A549 (cell line): ENCODE measurements at regions not wholly inside any gene's neighbourhood (a gene's known extent, or its start where the extent isn't known, plus 50 kb on each side); places are given as distances from the start of the nearest gene placed in this dataset.

Experiments used
- ATAC-seq, 2 experiments: fragments of 200-7000 bp in 1 of 2; fragments of >200 bp in 1 of 2; cut with Nextera tagmentation in 1 of 2; cut with Tn5 transposase in 1 of 2; 3 replicates each; pipeline versions ENCODE4 v1.8.0 to v1.9.1; 2018 to 2020; ENCODE audit warnings: mild to moderate bottlenecking in 1 of 2, moderate library complexity in 1 of 2
- CTCF ChIA-PET: fragments of 300-600 bp; sonication (Branson Sonifier 250); formaldehyde crosslinking; extraction: SDS; loops from one replicate; lab custom pipeline; 2021; ENCODE audit warnings: antibody characterized with exemption, inconsistent platforms; lab: Yijun Ruan, JAX
- POLR2A ChIA-PET: fragments of 350-600 bp; formaldehyde crosslinking; extraction: SDS; loops from one replicate; lab custom pipeline; 2021; ENCODE audit warnings: antibody characterized with exemption, inconsistent platforms; lab: Yijun Ruan, JAX
- DNase-seq, 2 experiments: peaks; one replicate each; pipeline versions ENCODE4 v3.0.0 to v3.0.0-alpha.2; 2011 to 2016; ENCODE audit warnings: low read depth in 1 of 2, low spot score in 1 of 2
- FAIRE-seq: peaks from 2 replicates; lab custom pipeline; 2011; peaks lifted over from hg19 to GRCh38; lab: Jason Lieb, UNC
- H3K27ac ChIP-seq, 2 experiments: fragments of >200 bp; sonication (Bioruptor Twin); formaldehyde crosslinking; 3 replicates each; pipeline ENCODE4 v1.5.1; 2016 to 2017
- H3K4me1 ChIP-seq: fragments of >200 bp; sonication (Bioruptor Twin); formaldehyde crosslinking; 3 replicates; pipeline ENCODE4 v1.6.1; 2016
- H3K4me2 ChIP-seq: fragments of >200 bp; sonication (Bioruptor Twin); formaldehyde crosslinking; 3 replicates; pipeline ENCODE4 v1.6.1; 2016
- H3K4me3 ChIP-seq: fragments of >200 bp; sonication (Bioruptor Twin); formaldehyde crosslinking; 3 replicates; pipeline ENCODE4 v1.5.1; 2016
- H3K9me3 ChIP-seq: fragments of >200 bp; sonication (Bioruptor Twin); formaldehyde crosslinking; 3 replicates; pipeline ENCODE4 v1.6.1; 2016
- ATOH8 ChIP-seq: fragments of 250-450 bp; sonication (Bioruptor Pico); IDR thresholded peaks from 2 replicates; pipeline ENCODE4 v1.5.0; 2020; ENCODE audit warnings: low read depth, mild to moderate bottlenecking, moderate library complexity
- BCL3 ChIP-seq: fragments of >200 bp; sonication (Bioruptor Twin); formaldehyde crosslinking; IDR thresholded peaks from 3 replicates; pipeline ENCODE4 v1.6.1; 2016
- CHD4 ChIP-seq: fragments of 200-600 bp; sonication (generic); IDR thresholded peaks from 2 replicates; pipeline ENCODE4 v1.6.1; 2016; ENCODE audit warnings: antibody characterized with exemption, mild to moderate bottlenecking, borderline replicate concordance
- CTCF ChIP-seq: fragments of >200 bp; sonication (Bioruptor Twin); formaldehyde crosslinking; IDR thresholded peaks from 3 replicates; pipeline ENCODE4 v1.5.1; 2016
- E2F6 ChIP-seq: IDR thresholded peaks from 2 replicates; pipeline ENCODE4 v1.6.1; 2012; ENCODE audit warnings: low read depth, borderline replicate concordance
- EHMT2 ChIP-seq: fragments of 200-600 bp; sonication (generic); IDR thresholded peaks from 2 replicates; pipeline ENCODE4 v1.6.1; 2016; ENCODE audit warnings: antibody characterized with exemption, low read depth, mild to moderate bottlenecking, moderate library complexity
- ELK1 ChIP-seq: fragments of 150-350 bp; IDR thresholded peaks from 2 replicates; pipeline ENCODE4 v1.6.1; 2014; ENCODE audit warnings: low read depth, mild to moderate bottlenecking, low read length
- ESRRA ChIP-seq: fragments of 150-350 bp; IDR thresholded peaks from 2 replicates; pipeline ENCODE4 v1.6.1; 2014; ENCODE audit warnings: mild to moderate bottlenecking, low read length, borderline replicate concordance
- FOSB ChIP-seq: fragments of 250-450 bp; sonication (Bioruptor Pico); IDR thresholded peaks from 2 replicates; pipeline ENCODE4 v1.5.0; 2020; ENCODE audit warnings: mild to moderate bottlenecking, moderate library complexity
- HEYL ChIP-seq: fragments of 250-450 bp; sonication (Bioruptor Pico); IDR thresholded peaks from 2 replicates; pipeline ENCODE4 v1.8.0; 2021; ENCODE audit warnings: mild to moderate bottlenecking, moderate library complexity
- HOXB5 ChIP-seq: fragments of 250-450 bp; sonication (Bioruptor Pico); IDR thresholded peaks from 2 replicates; pipeline ENCODE4 v1.5.0; 2020; ENCODE audit warnings: mild to moderate bottlenecking, moderate library complexity
- JUN ChIP-seq, 2 experiments: fragments of >200 bp; sonication (Bioruptor Twin); formaldehyde crosslinking; IDR thresholded peaks; 2 replicates in 1 of 2; 3 replicates in 1 of 2; pipeline ENCODE4 v1.6.1; 2016 to 2017
- MAZ ChIP-seq: fragments of 150-350 bp; IDR thresholded peaks from 2 replicates; pipeline ENCODE4 v1.6.1; 2014; ENCODE audit warnings: antibody characterized with exemption, low read depth, low read length, borderline replicate concordance
- NFE2L2 ChIP-seq: fragments of 150-350 bp; conservative IDR thresholded peaks from 2 replicates; pipeline ENCODE4 v1.6.1; 2014; ENCODE audit warnings: low read length
- NPAS2 ChIP-seq: fragments of 250-450 bp; sonication (Bioruptor Pico); IDR thresholded peaks from 2 replicates; pipeline ENCODE4 v1.8.0; 2022; ENCODE audit warnings: mild to moderate bottlenecking, moderate library complexity, borderline replicate concordance
- PBX3 ChIP-seq: IDR thresholded peaks from 2 replicates; pipeline ENCODE4 v1.6.1; 2012
- POLR2AphosphoS2 ChIP-seq: conservative IDR thresholded peaks from 2 replicates; pipeline ENCODE4 v1.6.1; 2012; ENCODE audit warnings: low read length, improper control_type of control experiment, inconsistent platforms
- RFX5 ChIP-seq: fragments of 450-650 bp; IDR thresholded peaks from 2 replicates; pipeline ENCODE4 v1.7.1; 2014; ENCODE audit warnings: antibody characterized with exemption, mild to moderate bottlenecking, moderate library complexity
- USF2 ChIP-seq: fragments of 450-650 bp; IDR thresholded peaks from 2 replicates; pipeline ENCODE4 v1.6.1; 2014; ENCODE audit warnings: antibody characterized with exemption
- ZNF302 ChIP-seq: fragments of 250-450 bp; sonication (Bioruptor Pico); IDR thresholded peaks from 2 replicates; pipeline ENCODE4 v1.9.0; 2021; ENCODE audit warnings: inconsistent platforms, mild to moderate bottlenecking, moderate library complexity
- WGBS: methylation state at CpG from one replicate; pipeline ENCODE4 v1.1.6; 2017; ENCODE audit errors: missing lambda C conversion rate; 5-methylcytosine and 5-hydroxymethylcytosine counted together

- no peak overlapping the region for H3K27ac ChIP-seq
- DNase-seq = no peak
- H3K4me2 ChIP-seq = no peak overlapping the region
- CTCF ChIA-PET = interaction anchor here (1.2 kb wide), 1 partner anchor 11 kb away, joined by 3 read pairs; no protein-coding TSS in a partner anchor
- no peak for ATAC-seq
- H3K4me1 ChIP-seq = no peaks in the 10 kb centered on the region
- WGBS = 35% methylated on average over 5 of the region's 6 CpGs
- FAIRE-seq = no peak
- H3K4me3 ChIP-seq = no peak overlapping the region
- H3K9me3 ChIP-seq = no peaks in the 10 kb centered on the region
- POLR2A ChIA-PET = no interaction called here
- no peak for TF ChIP-seq FOSB (CRISPR knock-in tag)
- TF ChIP-seq POLR2AphosphoS2 = no peak
- no peak for TF ChIP-seq E2F6
- no peak for TF ChIP-seq RFX5
- no peak for TF ChIP-seq PBX3
- TF ChIP-seq NPAS2 = no peak
- no peak for TF ChIP-seq BCL3
- TF ChIP-seq USF2 = no peak
- no peak for TF ChIP-seq EHMT2
Measured at GRCh38 chr18:45374878-45375630, 240.2 kb upstream of the SLC14A2 start.

- H3K27ac ChIP-seq = no peak overlapping the region
- DNase-seq (no peak), FAIRE-seq (no peak)
- ChIA-PET POLR2A (no interaction called here), CTCF (no interaction called here)
- WGBS = 95% methylated on average over 2 of the region's 2 CpGs
- H3K4me1 ChIP-seq = no peaks in the 10 kb centered on the region
- TF ChIP-seq NFE2L2 (no peak), JUN (IDR thresholded peaks at IDR 0.05) (no peak)
- TF ChIP-seq, all 56 proteins: peak for 0
- Histone ChIP-seq H3K4me2 (no peak overlapping the region), H3K9me3 (no peaks in the 10 kb centered on the region), H3K4me3 (no peak overlapping the region)
- no peak for ATAC-seq
Measured at GRCh38 chr18:45376193-45376592, 239.1 kb upstream of the SLC14A2 start.

- H3K27ac ChIP-seq = no peak overlapping the region
- WGBS = 0% methylated on average over 1 of the region's 1 CpG
- TF ChIP-seq CTCF (no peak), HOXB5 (no peak), ELK1 (no peak), ESRRA (no peak), HEYL (CRISPR knock-in tag) (no peak), PBX3 (no peak), MAZ (no peak), ATOH8 (CRISPR knock-in tag) (no peak), FOSB (CRISPR knock-in tag) (no peak), ZNF302 (CRISPR knock-in tag) (no peak), CHD4 (no peak)
- H3K9me3 ChIP-seq = no peaks in the 10 kb centered on the region
- H3K4me2 ChIP-seq = no peak overlapping the region
- FAIRE-seq (no peak), DNase-seq (no peak), ATAC-seq (no peak)
- no peaks in the 10 kb centered on the region for H3K4me1 ChIP-seq
- H3K4me3 ChIP-seq = no peak overlapping the region
- CTCF ChIA-PET = no interaction called here
- POLR2A ChIA-PET = no interaction called here
Measured at GRCh38 chr18:45378308-45378707, 237.0 kb upstream of the SLC14A2 start.
